ENCODE measurements at regions not wholly inside any gene's neighbourhood (a gene's known extent, or its start where the extent isn't known, plus 50 kb on each side); places are given as distances from the start of the nearest gene placed in this dataset.

GRCh38 chr21:27244352-27244751, 277.5 kb upstream of the ADAMTS5 start:
- Histone ChIP-seq H3K36me3 (no peaks in the 10 kb centered on the region), H3K4me1 (no peaks in the 10 kb centered on the region), H3K9me3 (no peaks in the 10 kb centered on the region), H3K27ac (no peak overlapping the region), H3K4me3 (no peak overlapping the region), H3K27me3 (no peaks in the 10 kb centered on the region)
- no peak for DNase-seq
- no peak for TF ChIP-seq POLR2AphosphoS5 (IDR thresholded peaks at IDR 0.05)
- no peak for TF ChIP-seq EP300 (IDR thresholded peaks at IDR 0.05)
- TF ChIP-seq POLR2A (IDR thresholded peaks at IDR 0.05), result no peak
- TF ChIP-seq, protein P1, sequence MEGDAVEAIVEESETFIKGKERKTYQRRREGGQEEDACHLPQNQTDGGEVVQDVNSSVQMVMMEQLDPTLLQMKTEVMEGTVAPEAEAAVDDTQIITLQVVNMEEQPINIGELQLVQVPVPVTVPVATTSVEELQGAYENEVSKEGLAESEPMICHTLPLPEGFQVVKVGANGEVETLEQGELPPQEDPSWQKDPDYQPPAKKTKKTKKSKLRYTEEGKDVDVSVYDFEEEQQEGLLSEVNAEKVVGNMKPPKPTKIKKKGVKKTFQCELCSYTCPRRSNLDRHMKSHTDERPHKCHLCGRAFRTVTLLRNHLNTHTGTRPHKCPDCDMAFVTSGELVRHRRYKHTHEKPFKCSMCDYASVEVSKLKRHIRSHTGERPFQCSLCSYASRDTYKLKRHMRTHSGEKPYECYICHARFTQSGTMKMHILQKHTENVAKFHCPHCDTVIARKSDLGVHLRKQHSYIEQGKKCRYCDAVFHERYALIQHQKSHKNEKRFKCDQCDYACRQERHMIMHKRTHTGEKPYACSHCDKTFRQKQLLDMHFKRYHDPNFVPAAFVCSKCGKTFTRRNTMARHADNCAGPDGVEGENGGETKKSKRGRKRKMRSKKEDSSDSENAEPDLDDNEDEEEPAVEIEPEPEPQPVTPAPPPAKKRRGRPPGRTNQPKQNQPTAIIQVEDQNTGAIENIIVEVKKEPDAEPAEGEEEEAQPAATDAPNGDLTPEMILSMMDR (IDR thresholded peaks at IDR 0.05), result no peak
- WGBS, 2 donors, result 51 to 71% methylated on average over 2 of the region's 2 CpGs
- ATAC-seq (ENCODE audit: low FRiP score in 2 of 2), result peak in 1 of 2 donors; percentile 48

GRCh38 chr21:27240839-27241238, 274.0 kb upstream of the ADAMTS5 start:
- whole genome bisulfite sequencing, 2 donors, result 83 to 89% methylated on average over 2 of the region's 2 CpGs
- no peak for DNase-seq
- H3K9me3 ChIP-seq, result no peaks in the 10 kb centered on the region

GRCh38 chr21:27233514-27234115, 266.7 kb upstream of the ADAMTS5 start:
- no peaks in the 10 kb centered on the region for H3K4me1 ChIP-seq
- H3K27me3 ChIP-seq, result no peaks in the 10 kb centered on the region
- WGBS, 2 donors, result 69 to 89% methylated on average over 2 of the region's 2 CpGs
- no peak for TF ChIP-seq EP300 (IDR thresholded peaks at IDR 0.05)
- no peak for DNase-seq
- H3K36me3 ChIP-seq, result no peaks in the 10 kb centered on the region
- no peak for ATAC-seq (ENCODE audit: low FRiP score in 2 of 2)
- H3K27ac ChIP-seq, result no peak overlapping the region
- no peaks in the 10 kb centered on the region for H3K9me3 ChIP-seq
- no peak overlapping the region for H3K4me3 ChIP-seq

More at GRCh38 chr21:27240839-27241238, 274.0 kb upstream of the ADAMTS5 start:
- TF ChIP-seq EP300 (IDR thresholded peaks at IDR 0.05) (no peak), POLR2AphosphoS5 (IDR thresholded peaks at IDR 0.05) (no peak), POLR2A (IDR thresholded peaks at IDR 0.05) (no peak)
- TF ChIP-seq, protein P1 (IDR thresholded peaks at IDR 0.05), result no peak
- no peak for ATAC-seq (ENCODE audit: low FRiP score in 2 of 2)
- Histone ChIP-seq H3K36me3 (no peaks in the 10 kb centered on the region), H3K27ac (no peak overlapping the region), H3K4me3 (no peak overlapping the region), H3K4me1 (no peaks in the 10 kb centered on the region), H3K27me3 (no peaks in the 10 kb centered on the region)

DNA sequence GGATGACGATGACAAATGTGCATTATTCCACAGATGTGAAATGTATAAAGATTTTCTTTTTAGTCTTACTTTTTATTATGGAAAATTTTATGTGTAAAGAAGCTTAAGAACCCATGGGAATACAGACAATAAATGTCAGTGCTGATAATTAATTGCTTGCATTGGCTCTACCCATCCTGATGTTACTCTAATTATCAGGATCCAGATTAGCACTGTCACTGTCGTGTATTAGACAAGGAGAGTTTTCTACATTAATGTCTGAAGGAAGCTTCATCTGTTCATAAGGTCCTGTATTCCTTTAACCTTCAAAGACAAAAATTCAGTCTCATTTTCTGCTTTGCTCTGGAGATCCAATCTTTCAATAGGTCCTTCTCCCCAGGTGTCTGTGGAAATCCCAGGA, 259.1 kb upstream of the ADAMTS5 start:
- ATAC-seq (ENCODE audit: low FRiP score in 2 of 2) (no peak), DNase-seq (no peak)
- Histone ChIP-seq H3K4me3 (no peak overlapping the region), H3K9me3 (no peaks in the 10 kb centered on the region), H3K27me3 (no peaks in the 10 kb centered on the region), H3K36me3 (no peaks in the 10 kb centered on the region), H3K27ac (no peak overlapping the region), H3K4me1 (no peaks in the 10 kb centered on the region)
- TF ChIP-seq, protein P1 (IDR thresholded peaks at IDR 0.05), result no peak
- TF ChIP-seq POLR2A (IDR thresholded peaks at IDR 0.05) (no peak), EP300 (IDR thresholded peaks at IDR 0.05) (no peak), POLR2AphosphoS5 (IDR thresholded peaks at IDR 0.05) (no peak)
- 87 to 88% methylated on average over 2 of the region's 2 CpGs for WGBS, 2 donors

DNA sequence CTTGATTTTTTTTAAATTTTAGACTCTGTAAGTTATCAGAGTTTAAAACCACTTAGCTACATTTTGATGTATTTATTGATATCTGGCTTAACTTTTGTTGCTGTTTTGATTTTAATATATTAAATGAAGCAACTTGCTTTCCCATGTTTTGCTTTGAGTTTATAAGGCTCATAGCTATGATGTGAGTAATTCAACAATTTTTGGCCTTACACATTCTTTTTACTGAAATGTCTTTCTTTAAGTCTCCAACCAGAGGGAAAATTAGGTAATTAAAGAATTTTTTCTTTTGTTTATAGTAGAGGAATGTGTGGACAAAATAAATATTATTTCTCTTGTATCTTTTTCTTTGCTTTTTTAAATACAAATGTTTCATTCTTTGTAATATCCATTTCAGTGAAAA, 258.3 kb upstream of the ADAMTS5 start:
- no peak overlapping the region for H3K27ac ChIP-seq
- no peaks in the 10 kb centered on the region for H3K9me3 ChIP-seq
- no peak overlapping the region for H3K4me3 ChIP-seq
- DNase-seq (no peak), ATAC-seq (ENCODE audit: low FRiP score in 2 of 2) (no peak)
- TF ChIP-seq POLR2AphosphoS5 (IDR thresholded peaks at IDR 0.05) (no peak), POLR2A (IDR thresholded peaks at IDR 0.05) (no peak), EP300 (IDR thresholded peaks at IDR 0.05) (no peak)
- TF ChIP-seq, protein P1 (IDR thresholded peaks at IDR 0.05), result no peak
- no peaks in the 10 kb centered on the region for H3K36me3 ChIP-seq
- H3K27me3 ChIP-seq, result no peaks in the 10 kb centered on the region
- H3K4me1 ChIP-seq, result no peaks in the 10 kb centered on the region
